ENCODE measurements at regions not wholly inside any gene's neighbourhood (a gene's known extent, or its start where the extent isn't known, plus 50 kb on each side); places are given as distances from the start of the nearest gene placed in this dataset.

DNA sequence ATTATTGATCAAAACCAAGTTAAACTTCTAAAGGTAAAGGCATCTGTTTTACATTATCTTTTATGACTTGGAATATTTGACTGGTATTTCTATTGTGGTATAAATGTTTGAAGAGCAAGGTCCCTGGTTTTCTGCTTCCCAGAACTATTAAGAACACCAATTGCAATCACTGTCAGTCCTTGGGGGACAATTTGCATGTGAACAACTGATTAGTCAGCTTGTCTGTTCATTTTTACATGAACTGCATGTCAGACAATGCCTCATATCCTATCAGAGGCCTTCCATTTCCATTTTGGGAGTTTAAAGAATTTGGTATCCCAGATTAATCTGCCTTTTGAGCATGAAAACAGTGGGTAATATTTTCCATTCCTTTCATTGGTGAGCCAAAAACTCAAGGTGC is 654.9 kb upstream of the USP24 start:
- no peak for TF ChIP-seq BCL6 (CRISPR knock-in tag; IDR thresholded peaks at IDR 0.05)
- TF ChIP-seq, protein P1, sequence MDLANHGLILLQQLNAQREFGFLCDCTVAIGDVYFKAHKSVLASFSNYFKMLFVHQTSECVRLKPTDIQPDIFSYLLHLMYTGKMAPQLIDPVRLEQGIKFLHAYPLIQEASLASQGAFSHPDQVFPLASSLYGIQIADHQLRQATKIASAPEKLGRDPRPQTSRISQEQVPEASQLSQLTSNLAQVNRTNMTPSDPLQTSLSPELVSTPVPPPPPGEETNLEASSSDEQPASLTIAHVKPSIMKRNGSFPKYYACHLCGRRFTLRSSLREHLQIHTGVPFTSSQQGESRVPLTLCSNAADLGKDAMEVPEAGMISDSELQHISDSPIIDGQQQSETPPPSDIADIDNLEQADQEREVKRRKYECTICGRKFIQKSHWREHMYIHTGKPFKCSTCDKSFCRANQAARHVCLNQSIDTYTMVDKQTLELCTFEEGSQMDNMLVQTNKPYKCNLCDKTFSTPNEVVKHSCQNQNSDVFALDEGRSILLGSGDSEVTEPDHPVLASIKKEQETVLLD (CRISPR knock-in tag; IDR thresholded peaks at IDR 0.05; ENCODE audit: low read depth) = no peak
- TF ChIP-seq POLR2A (IDR thresholded peaks at IDR 0.05; ENCODE audit: insufficient read depth in 1 of 2, low read depth in 2 of 2, low read length in 2 of 2) = no peak
